SKM-1 (cell line): ENCODE measurements at regions not wholly inside any gene's neighbourhood (a gene's known extent, or its start where the extent isn't known, plus 50 kb on each side); places are given as distances from the start of the nearest gene placed in this dataset.
"Not testable (repeated sequence)": the region's sequence is repeated elsewhere in the genome, so short reads cannot be mapped to it uniquely, and the experiment has no call there.

Source experiments
- DNase-seq: peaks from one replicate; lab custom pipeline; 2025; ENCODE audit not compliant: unreplicated experiment; lab: John Stamatoyannopoulos, UW

DNA sequence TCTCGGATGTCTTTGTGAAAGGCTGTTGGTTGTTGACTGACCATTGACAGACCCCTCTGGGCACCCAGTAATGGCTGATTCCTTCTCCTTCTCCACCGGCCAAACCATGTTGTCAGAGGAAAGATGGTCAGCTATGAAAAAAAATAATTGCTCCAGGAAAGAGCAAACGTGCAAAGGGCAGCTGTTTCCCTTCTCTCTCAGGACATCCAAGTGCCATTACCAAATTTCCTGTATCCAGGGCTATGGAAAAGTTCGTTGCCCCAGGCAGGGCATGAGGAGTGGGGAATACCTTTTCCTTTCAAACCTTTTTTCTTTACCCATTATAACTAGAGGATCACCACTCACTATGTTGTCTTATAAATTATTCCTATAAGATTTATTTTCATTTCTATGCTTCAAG lies 321.5 kb upstream of the HNRNPA3 start:
- DNase-seq, result no peak

DNA sequence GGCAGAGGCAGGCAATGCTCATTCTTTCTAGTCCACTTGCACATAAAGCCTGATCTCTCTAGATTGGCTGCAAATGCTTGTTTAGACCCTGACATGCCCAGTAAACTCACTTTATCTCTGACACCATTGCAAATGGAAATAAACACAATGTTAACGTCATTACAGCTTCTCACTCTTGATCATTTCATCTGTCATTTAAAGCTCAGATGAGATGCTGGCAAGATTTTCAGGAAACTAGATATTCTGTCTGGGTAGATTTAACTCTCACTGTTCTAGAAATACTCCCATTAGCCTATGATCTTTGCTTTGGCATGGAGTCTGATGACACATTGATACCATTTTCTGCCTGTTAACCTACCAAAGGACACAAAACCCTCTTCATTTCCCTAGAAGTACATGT lies 320.7 kb upstream of the HNRNPA3 start:
- DNase-seq, result no peak

DNA sequence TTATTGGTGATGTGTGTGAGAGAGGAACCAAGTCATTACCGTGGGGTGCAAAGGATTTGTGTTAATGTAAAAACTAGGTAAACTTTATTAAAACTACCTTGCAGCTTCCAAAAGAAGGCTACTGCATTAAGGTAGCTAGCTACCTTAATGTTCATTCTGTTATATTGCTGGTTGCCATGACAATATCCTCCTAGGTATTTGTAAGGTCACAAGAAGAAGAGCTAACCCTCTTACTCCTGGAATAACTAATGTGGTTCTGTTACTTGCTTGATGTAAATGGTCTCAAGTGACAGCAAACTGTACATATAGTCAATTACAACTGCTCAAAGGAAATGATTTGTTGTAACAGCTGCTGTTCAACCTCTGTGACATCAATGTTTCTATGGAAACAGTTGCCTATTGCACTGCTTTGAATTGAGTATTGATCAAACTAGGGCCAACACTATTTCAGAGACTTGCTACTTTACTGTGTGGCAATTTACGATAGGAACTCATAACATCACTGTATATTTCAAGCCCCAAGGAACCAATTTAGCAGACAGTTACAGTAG lies 319.8 kb upstream of the HNRNPA3 start:
- no peak for DNase-seq

DNA sequence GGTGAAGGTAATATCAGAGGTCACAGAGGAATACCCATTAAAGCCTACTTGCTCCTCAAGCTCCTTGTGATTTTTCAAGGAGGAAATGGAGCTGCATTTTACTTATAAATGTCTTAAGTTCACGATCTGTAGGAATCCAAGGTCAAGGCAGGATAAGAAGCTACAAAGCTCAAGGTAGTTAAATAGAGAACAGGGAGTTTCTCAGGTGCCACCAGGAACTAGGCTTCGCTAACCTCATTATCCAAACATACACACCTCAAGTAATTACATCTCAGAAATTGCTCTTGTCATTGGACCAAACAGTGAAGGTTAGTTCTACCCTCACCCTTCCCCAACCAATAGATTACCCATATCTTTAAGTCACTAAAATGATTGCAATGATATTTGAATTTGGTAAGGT lies 317.4 kb upstream of the HNRNPA3 start:
- DNase-seq, result no peak

DNA sequence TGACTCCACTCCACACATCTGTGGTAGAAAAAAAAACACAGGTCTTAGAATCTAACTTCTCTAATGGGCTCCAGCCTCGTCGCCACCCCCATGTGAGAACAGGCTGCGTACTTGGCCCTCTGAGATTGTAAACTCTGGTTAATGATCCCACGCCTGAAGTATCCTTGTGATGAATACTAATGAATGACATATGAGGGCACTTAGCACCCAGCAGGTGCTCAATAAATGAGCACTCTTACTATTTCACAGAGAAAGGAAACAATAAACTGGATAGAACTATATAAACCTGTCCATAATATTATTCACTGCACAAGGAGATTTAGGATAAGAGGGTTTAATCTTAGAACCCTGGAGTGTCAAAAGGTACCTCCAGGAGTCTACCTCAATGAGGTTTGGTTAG lies 310.1 kb upstream of the HNRNPA3 start:
- no peak for DNase-seq

DNA sequence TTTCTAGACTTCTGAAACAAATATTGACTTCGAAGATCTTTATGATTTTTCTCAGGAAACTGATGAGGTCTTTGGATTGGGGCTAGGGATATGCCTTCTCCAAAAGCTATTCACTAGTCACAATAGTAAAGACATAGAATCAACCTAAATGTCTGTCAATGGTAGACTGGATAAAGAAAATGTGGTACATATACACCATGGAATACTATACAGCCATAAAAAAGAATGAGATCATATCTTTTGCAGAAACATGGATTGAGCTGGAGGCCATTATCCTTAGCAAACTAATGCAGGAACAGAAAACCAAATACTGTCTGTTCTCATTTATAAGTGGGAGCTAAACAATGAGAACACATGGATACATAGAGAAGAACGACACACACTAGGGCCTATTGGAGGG lies 308.5 kb upstream of the HNRNPA3 start:
- not testable (repeated sequence) for DNase-seq

DNA sequence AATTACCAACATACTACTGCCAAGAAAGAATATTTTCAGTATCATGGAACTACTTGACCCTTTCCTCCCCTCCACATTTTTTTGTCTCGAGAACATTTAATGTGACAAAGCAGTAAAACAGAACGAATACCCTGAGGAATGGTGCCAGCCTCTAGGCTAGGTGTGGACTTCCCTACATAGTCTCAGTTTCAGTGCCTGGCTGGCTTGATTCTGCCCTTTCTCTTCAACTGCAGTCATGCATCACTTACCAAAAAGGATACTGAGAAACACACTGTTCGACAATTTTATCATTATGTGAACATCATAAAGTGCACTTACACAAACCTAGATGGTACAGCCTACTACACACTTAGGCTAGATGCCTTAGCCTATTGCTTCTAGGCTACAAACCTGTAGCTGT lies 305.3 kb upstream of the HNRNPA3 start:
- no peak for DNase-seq

DNA sequence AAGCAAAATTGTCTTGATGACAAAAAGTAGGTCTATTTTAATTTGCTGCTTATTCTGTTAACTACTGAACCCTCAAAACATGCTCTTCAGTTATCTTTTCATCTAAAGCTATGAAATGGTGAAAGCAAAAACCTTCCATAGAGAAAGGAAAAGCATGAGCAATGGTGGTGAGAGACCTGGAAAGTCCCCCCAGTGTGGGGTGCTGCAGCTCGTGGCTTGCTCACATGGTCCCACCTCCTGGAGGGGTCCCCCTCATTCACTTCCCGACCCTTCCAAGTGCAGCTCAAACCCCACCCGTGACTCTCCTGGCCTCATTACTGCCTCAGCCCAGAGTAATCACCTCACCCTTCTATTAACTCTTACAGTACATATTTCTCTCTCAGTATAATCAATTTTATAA lies 301.8 kb upstream of the HNRNPA3 start:
- DNase-seq, result no peak

DNA sequence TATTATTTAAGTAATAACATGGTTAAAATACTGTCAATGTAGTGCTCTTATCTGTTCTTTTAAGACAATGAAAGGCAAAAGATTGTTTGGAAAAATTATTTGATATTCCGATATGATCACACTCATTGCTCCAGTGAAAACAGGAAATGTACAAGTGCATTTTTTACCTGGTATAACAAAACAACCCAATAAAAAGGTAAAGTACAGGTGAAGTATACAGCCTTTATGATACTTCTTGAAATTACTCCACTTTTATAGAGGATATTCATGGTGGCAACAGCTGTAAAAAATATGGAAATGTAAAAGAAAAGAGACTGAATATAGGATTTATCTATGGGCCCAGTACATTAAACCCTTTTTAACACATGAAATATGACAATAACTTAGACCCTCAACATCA lies 298.6 kb upstream of the HNRNPA3 start:
- no peak for DNase-seq

DNA sequence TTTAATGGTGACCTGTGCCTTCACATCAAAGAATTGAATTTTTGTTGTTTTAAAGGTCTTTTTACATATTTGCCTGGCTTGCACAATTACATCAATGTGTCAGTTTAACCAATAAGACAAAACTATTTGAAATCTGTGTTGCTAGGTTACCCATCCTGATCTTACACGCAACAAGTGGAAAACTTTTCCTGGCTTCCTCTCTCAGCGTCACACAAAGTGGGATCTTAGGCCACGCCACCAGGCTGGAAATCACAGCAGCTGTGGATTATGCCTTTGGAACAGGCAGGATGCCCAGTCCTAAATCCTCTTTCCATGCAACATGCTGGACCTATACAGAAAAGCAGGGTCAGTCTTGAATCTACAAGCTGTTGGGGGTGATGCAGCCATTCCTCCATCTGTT lies 298.2 kb upstream of the HNRNPA3 start:
- no peak for DNase-seq

DNA sequence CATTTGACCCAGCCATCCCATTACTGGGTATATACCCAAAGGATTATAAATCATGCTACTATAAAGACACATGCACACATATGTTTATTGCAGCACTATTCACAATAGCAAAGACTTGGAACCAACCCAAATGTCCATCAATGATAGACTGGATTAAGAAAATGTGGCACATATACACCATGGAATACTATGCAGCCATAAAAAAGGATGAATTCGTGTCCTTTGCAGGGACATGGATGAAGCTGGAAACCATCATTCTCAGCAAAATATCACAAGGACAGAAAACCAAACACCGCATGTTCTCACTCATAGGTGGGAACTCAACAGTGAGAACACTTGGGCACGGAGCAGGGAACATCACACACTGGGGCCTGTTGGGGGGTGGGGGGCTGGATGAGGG lies 290.0 kb upstream of the HNRNPA3 start:
- not testable (repeated sequence) for DNase-seq

DNA sequence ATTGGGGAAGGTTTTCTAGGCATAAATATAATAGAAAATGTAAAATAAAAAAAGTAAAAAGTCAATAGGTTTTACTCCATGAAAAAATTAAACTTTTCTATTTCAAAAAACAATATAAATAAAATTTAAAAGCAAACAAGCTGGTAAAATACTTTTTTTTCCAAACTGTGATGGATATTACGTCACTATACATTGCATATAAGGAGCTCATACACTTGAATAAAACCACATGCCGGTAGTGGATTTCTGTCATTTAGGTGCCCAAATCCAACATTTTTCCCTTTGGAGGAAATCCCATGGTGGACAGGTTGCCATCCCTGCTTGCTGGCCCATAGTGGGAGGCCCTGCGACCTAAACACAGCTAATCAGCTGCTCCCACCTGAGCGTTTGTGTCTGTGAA lies 289.4 kb upstream of the HNRNPA3 start:
- no peak for DNase-seq

DNA sequence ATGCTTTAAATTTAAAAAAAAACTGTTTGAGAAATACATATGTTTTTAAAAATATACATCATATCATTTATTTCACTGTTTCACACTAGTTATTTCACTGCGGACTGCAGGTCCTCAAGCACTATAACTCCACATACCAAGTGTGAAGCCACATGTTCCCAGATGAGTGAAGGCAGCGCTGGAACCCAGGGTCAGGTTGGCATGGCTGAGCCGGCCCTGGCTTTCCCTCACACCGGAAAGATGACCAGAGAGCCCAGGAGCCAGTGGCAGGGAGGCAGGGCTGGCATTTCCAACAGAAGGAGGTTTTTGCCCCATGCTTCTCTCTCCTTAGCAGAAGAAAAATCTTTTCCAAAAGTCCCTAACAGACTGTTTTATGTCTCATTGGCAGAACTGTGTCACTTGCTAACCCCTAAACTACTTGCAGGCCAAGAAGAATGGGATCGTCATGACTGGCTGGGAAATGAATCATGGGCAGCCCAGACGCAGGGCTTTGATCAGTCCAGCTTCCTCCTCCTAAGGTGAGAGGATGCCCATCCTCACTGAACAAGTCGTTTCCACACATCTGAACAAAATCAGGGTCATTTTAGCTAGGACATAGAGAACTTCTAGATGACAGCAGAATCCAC lies 287.6 kb upstream of the HNRNPA3 start:
- DNase-seq, result no peak

DNA sequence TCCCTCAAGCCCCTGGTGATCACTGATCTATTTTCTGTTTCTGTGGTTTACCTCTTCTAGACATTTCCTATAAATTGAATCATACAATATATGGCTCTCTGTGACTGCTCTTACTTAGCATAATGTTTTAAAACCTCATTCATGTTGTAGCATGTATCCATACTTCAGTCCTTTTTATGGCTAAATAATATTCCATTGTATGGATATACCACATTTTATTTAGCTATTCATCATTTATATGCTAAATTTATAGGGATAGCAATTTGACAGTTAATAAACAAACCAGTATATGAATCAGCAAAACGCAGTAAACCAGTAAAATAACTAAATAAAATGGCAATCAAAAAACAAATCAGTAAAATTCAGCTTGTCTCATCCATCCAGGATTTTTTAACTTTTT lies 286.1 kb upstream of the HNRNPA3 start:
- DNase-seq, result no peak

DNA sequence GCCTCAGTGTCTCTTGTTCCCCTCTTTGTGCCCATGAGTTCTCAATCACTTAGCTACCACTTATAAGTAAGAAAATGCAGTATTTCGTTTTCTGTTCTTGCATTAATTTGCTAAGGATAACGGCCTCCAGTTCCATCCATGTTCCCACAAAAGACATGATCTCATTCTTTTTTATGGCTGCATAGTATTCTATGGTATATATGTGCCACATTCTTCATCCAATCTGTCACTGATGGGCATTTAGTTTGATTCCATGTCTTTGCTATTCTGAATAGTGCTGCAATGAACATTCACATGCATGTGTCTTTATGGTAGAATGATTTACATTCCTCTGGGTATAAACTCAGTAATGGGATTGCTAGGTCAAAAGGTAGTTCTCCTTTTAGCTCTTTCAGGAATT lies 283.2 kb upstream of the HNRNPA3 start:
- not testable (repeated sequence) for DNase-seq

DNA sequence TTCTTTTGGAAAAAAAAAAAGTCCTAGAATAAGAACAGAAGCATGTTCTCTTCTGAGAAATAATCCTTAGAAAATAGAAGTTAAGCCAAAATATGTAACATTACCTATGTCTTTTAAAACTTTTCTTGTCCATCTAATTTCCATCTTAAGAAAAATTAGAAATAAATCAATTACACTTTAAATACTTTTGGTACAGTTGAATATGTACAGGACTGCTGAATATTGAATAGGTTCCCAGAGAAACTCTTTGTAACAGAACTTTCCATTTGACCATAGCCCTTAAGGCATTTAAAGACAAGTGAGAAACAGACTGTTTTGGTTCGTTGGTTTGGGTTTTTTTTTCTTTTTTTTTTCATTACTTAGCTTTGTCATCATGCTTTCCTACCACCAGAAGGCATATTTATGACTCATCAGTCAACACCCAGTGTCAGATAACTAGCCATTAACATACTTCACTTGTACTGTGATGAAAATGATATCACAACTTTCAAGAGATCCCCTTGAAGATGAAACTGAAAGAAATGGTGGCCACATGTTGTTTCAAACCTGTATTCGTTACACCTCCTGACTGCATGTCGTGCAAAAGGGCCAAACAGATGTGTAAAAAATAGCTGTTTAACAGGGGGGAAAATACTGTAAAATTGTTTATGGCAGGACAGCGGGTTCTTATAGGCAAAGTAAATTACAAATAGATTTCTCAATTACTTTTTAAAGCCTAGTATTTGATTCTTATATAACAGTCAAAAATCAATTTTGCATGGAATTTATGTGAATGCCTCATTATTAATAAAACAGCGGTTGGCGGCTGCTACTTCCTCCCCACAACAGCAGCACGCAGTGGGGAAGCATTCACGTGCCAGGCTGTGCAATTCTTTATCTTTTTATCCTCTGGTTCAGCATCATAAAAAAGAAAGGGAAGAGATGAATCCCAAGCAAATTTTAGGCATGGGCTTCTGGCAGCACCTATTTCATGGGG lies 280.7 kb upstream of the HNRNPA3 start:
- no peak for DNase-seq

DNA sequence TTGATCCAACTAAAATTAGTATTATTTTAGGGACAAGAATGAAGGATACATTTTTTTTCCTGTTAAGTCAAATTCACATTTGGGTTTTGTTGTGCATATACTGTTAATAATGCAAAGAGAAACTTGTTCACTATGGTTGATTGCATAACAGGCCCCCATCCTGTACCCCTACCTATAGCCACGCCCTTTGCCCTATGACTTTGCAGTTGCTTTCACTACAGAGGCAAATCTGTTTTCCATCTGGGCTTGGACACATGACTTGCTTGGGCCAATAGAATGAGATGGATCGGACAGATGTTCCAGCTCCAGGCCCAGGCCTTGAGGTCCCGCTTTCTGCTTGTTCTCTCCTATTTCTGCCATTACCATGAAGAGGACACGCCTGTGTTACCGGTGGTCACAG lies 278.5 kb upstream of the HNRNPA3 start:
- DNase-seq, result no peak

DNA sequence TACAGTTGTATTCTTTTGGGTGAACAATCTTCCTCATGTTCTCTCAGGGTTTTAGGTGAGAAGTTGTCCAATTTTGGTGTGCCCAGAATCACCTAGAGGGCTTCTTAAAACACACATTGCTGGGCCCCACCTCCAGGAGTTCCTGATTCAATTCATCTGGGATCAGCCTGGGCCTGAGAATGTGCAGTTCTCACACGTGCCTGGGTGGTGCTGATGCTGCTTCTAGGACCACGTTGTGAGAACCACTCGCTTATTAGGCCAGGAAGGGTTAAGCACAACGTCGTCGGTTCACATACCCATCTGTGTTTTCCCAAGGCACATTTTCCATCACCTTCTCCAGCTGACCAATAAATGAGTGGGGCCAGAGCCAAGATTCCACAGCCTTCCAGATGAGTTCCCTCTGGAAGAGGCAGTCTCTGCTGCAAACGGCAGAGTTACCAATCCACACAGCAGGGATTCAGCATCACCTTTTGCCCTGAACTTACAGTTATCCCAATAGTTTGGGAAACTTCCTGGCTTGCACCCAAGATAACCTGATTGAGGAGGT lies 277.7 kb upstream of the HNRNPA3 start:
- no peak for DNase-seq

DNA sequence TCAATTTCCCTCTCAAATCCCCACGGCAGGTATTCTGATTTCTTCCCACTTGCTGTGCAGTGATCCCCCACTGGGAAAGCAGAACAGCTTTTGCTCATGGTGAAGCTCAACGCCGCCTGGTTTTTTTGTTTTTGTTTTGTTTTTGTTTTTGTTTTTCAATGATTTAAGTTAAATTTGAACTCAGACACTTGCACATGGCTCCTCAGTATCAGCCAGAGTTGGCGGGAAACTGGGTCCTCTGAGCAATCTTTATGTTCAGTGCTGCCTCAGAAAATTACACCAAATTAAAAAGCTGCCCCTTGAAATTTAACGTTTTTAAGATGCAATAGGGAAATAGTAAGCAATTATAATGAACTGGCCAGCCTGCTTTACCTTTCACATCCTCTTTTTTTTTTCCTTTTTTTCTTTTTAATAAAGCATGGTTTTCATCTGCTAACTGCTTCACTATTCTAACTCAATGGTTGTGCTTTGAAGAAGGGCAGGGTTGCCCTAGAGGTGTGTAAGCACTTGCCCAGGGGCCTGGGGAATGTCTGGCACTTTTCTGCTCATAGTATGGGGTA lies 277.0 kb upstream of the HNRNPA3 start:
- DNase-seq, result no peak

DNA sequence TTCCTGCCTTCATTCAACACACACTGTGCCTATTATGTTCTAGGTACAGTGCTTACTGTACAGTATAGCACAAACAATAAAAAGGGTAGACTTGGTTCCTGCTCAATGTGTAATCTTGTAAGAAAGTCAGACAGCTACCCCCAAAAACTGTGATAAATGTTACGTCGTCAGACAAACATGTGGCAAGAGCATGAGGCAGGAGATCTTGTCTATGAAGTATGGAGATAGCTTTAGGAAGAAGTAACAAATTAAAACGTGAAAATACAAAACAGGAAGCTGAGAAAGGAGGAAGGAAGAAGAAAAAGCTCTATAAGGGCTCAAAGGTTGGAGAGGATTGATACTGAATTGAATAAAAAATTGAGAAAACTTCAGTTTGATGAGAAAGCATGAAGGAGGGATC lies 276.2 kb upstream of the HNRNPA3 start:
- DNase-seq, result no peak

DNA sequence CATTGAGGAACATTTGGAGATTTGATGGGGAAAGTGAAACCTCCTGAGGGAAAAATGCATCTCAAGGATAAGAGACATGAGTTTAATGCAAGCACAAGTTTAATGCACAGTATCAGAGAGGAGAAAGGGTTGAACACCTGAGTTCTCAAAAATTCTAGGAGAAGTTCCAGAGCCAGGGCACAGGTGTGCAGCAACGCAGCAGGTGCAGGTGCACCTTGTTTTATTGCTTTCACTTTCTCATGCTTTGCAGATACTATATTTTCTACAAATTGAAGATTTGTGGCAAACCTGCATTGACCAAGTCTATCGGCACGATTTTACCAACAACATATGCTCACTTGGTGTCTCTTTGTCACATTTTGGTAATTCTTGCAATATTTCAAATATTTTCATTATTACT lies 267.6 kb upstream of the HNRNPA3 start:
- DNase-seq, result no peak

DNA sequence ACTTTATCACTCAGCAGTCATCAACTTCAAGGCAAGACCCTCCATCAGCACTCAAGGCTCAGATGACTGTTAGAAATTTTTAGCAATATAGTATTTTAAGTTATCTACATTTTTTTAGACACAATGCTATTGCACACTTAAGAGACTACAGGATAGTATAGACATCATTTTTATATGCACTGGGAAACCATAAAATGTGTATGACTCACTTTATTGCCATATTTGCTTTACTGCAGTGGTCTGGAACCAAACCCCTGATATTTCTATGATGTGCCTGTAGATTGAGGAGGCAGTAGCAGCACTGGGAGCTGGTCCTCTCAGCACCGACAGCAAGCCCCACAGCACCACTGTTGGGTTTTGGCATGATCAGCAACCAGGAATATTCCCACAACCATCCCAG lies 264.8 kb upstream of the HNRNPA3 start:
- DNase-seq, result no peak
